H9 (cell line): ENCODE measurements at regions not wholly inside any gene's neighbourhood (a gene's known extent, or its start where the extent isn't known, plus 50 kb on each side); places are given as distances from the start of the nearest gene placed in this dataset.

Experiments used
- DNase-seq: peaks from one replicate; pipeline ENCODE4 v3.0.0-alpha.2; 2017
- H2AFZ ChIP-seq: one replicate; pipeline ENCODE4 v1.6.1; 2013; ENCODE audit warnings: mild to moderate bottlenecking, low read length, control low read depth, moderate library complexity
- H2AK5ac ChIP-seq: 2 replicates; pipeline ENCODE4 v1.6.1; 2013; ENCODE audit warnings: low read length, control low read depth, mixed read lengths; ENCODE audit not compliant: insufficient read length
- H2BK120ac ChIP-seq: one replicate; pipeline ENCODE4 v1.6.1; 2013; ENCODE audit warnings: low read depth, mild to moderate bottlenecking, low read length, control low read depth, inconsistent platforms; ENCODE audit not compliant: poor library complexity, severe bottlenecking
- H2BK12ac ChIP-seq: 2 replicates; pipeline ENCODE4 v1.6.1; 2013; ENCODE audit warnings: low read length, control low read depth, mixed read lengths, low read depth; ENCODE audit not compliant: insufficient read length
- H2BK15ac ChIP-seq: 2 replicates; pipeline ENCODE4 v1.6.1; 2013; ENCODE audit warnings: low read depth, low read length, control low read depth
- H2BK20ac ChIP-seq: one replicate; pipeline ENCODE4 v1.6.1; 2013; ENCODE audit warnings: low read depth, mild to moderate bottlenecking, low read length, control low read depth, inconsistent platforms; ENCODE audit not compliant: poor library complexity, severe bottlenecking
- H2BK5ac ChIP-seq: 2 replicates; pipeline ENCODE4 v1.6.1; 2013; ENCODE audit warnings: low read length, control low read depth, mixed read lengths; ENCODE audit not compliant: insufficient read length
- H3K14ac ChIP-seq: 2 replicates; pipeline ENCODE4 v1.6.1; 2013; ENCODE audit warnings: low read length, control low read depth; ENCODE audit not compliant: insufficient read depth
- H3K18ac ChIP-seq: 2 replicates; pipeline ENCODE4 v1.6.1; 2013; ENCODE audit warnings: low read depth, mild to moderate bottlenecking, mixed read lengths, low read length, control low read depth; ENCODE audit not compliant: insufficient read length
- H3K23ac ChIP-seq: 2 replicates; pipeline ENCODE4 v1.6.1; 2013; ENCODE audit warnings: low read length, control low read depth, mixed read lengths, low read depth; ENCODE audit not compliant: insufficient read length
- H3K23me2 ChIP-seq: 2 replicates; pipeline ENCODE4 v1.6.1; 2013; ENCODE audit warnings: low read depth, mild to moderate bottlenecking, mixed read lengths, low read length, control low read depth; ENCODE audit not compliant: insufficient read length, poor library complexity, severe bottlenecking
- H3K27ac ChIP-seq: 2 replicates; pipeline ENCODE4 v1.5.1; 2013; ENCODE audit warnings: low read length, control low read depth, mixed read lengths, low read depth; ENCODE audit not compliant: insufficient read length
- H3K27me3 ChIP-seq: 2 replicates; pipeline ENCODE4 v1.6.1; 2013; ENCODE audit warnings: low read length, control low read depth, inconsistent platforms; ENCODE audit not compliant: insufficient read depth
- H3K4ac ChIP-seq: 2 replicates; pipeline ENCODE4 v1.6.1; 2013; ENCODE audit warnings: low read depth, mild to moderate bottlenecking, control low read depth, inconsistent platforms, low read length, moderate library complexity
- H3K4me1 ChIP-seq: 2 replicates; pipeline ENCODE4 v1.6.1; 2013; ENCODE audit warnings: low read length, control low read depth, inconsistent platforms; ENCODE audit not compliant: insufficient read depth
- H3K4me2 ChIP-seq: 2 replicates; pipeline ENCODE4 v1.6.1; 2013; ENCODE audit warnings: low read length, control low read depth, mixed read lengths; ENCODE audit not compliant: insufficient read length, insufficient read depth
- H3K56ac ChIP-seq: 2 replicates; pipeline ENCODE4 v1.6.1; 2013; ENCODE audit warnings: low read depth, mild to moderate bottlenecking, mixed read lengths, low read length, control low read depth; ENCODE audit not compliant: insufficient read length
- H3K79me1 ChIP-seq: 2 replicates; pipeline ENCODE4 v1.6.1; 2013; ENCODE audit warnings: low read depth, mild to moderate bottlenecking, moderate library complexity, low read length, control low read depth, inconsistent platforms; ENCODE audit not compliant: insufficient read depth, poor library complexity, severe bottlenecking
- H3K79me2 ChIP-seq: 2 replicates; pipeline ENCODE4 v1.6.1; 2013; ENCODE audit warnings: low read length, control low read depth, inconsistent platforms; ENCODE audit not compliant: insufficient read depth
- H3K9ac ChIP-seq: 2 replicates; pipeline ENCODE4 v1.6.1; 2013; ENCODE audit warnings: low read length, control low read depth, mixed read lengths; ENCODE audit not compliant: insufficient read length; ENCODE audit errors: extremely low read depth
- H3K9me3 ChIP-seq: one replicate; pipeline ENCODE4 v1.6.1; 2013; ENCODE audit warnings: low read depth, low read length, inconsistent platforms; ENCODE audit not compliant: control insufficient read depth
- H3T11ph ChIP-seq: one replicate; pipeline ENCODE4 v1.6.1; 2013; ENCODE audit warnings: mild to moderate bottlenecking, low read length, control low read depth, inconsistent platforms
- H4K20me1 ChIP-seq: one replicate; pipeline ENCODE4 v1.6.1; 2013; ENCODE audit not compliant: control insufficient read depth, insufficient read length, insufficient read depth
- H4K5ac ChIP-seq: 2 replicates; pipeline ENCODE4 v1.6.1; 2013; ENCODE audit warnings: low read depth, mild to moderate bottlenecking, mixed read lengths, low read length, control low read depth; ENCODE audit not compliant: insufficient read length
- H4K8ac ChIP-seq: replicated peaks from 2 replicates; pipeline ENCODE4 v1.6.1; 2013; ENCODE audit warnings: low read length, control low read depth, mixed read lengths, low read depth; ENCODE audit not compliant: insufficient read length
- H4K91ac ChIP-seq: 2 replicates; pipeline ENCODE4 v1.6.1; 2013; ENCODE audit warnings: low read depth, mild to moderate bottlenecking, moderate library complexity, mixed read lengths, low read length, control low read depth; ENCODE audit not compliant: insufficient read length
- H3K27ac Mint-ChIP-seq, 3 experiments: 2 replicates in 2 of 3; 3 replicates in 1 of 3; pipeline ENCODE4 v1.8.0; 2020 to 2021; ENCODE audit warnings: mixed read lengths in 3 of 3, mild to moderate bottlenecking in 1 of 3, moderate library complexity in 1 of 3
- H3K27me3 Mint-ChIP-seq: 2 replicates; pipeline ENCODE4 v1.8.0; 2021; ENCODE audit warnings: low read depth, mild to moderate bottlenecking, moderate library complexity, mixed read lengths
- H3K36me3 Mint-ChIP-seq, 3 experiments: 2 replicates in 2 of 3; 3 replicates in 1 of 3; pipeline ENCODE4 v1.8.0; 2020 to 2021; ENCODE audit warnings: low read depth in 3 of 3, mixed read lengths in 3 of 3; ENCODE audit not compliant: insufficient read depth in 1 of 3
- H3K4me1 Mint-ChIP-seq, 2 experiments: 2 replicates each; pipeline ENCODE4 v1.8.0; 2020; ENCODE audit warnings: mixed read lengths in 2 of 2
- H3K4me3 Mint-ChIP-seq, 2 experiments: 2 replicates in 1 of 2; 3 replicates in 1 of 2; pipeline ENCODE4 v1.8.0; 2020 to 2021; ENCODE audit warnings: mild to moderate bottlenecking in 2 of 2, mixed read lengths in 2 of 2, moderate library complexity in 1 of 2
- H3K9me3 Mint-ChIP-seq, 2 experiments: 2 replicates in 1 of 2; 3 replicates in 1 of 2; pipeline ENCODE4 v1.8.0; 2020; ENCODE audit warnings: mild to moderate bottlenecking in 2 of 2, mixed read lengths in 2 of 2, moderate library complexity in 1 of 2
- CTCF ChIP-seq: fragments of 200-600 bp; sonication (generic); conservative IDR thresholded peaks from 3 replicates; pipeline ENCODE4 v1.8.0; 2021; ENCODE audit warnings: antibody characterized with exemption, mild to moderate bottlenecking
- WGBS: extraction: QIAGEN DNeasy Blood & Tissue Kit; methylation state at CpG from one replicate; pipeline ENCODE4 v1.1.7; 2013; ENCODE audit warnings: missing lambda C conversion rate, low lambda C conversion rate, mixed read lengths; ENCODE audit not compliant: insufficient read length; ENCODE audit errors: extremely low coverage; 5-methylcytosine and 5-hydroxymethylcytosine counted together

- Histone ChIP-seq H4K8ac (no peak overlapping the region), H4K91ac (no peak overlapping the region), H3K14ac (no peak overlapping the region), H3K9ac (no peak overlapping the region), H3K27ac (no peak overlapping the region), H2BK15ac (no peak overlapping the region), H2BK12ac (no peak overlapping the region), H2BK5ac (no peak overlapping the region), H3K23me2 (no peaks in the 10 kb centered on the region), H4K5ac (no peak overlapping the region), H3K4ac (no peak overlapping the region), H3K27me3 (no peaks in the 10 kb centered on the region), H3K4me1 (peaks cover 6% of the 10 kb centered on the region), H2AK5ac (no peak overlapping the region), H3K9me3 (no peaks in the 10 kb centered on the region), H2AFZ (no peak overlapping the region), H3K56ac (no peak overlapping the region), H3K23ac (no peak overlapping the region), H2BK120ac (no peak overlapping the region), H4K20me1 (no peaks in the 10 kb centered on the region), H3K79me1 (no peaks in the 10 kb centered on the region), H3K18ac (no peak overlapping the region), H3T11ph (no peak overlapping the region), H2BK20ac (no peak overlapping the region), H3K4me2 (no peak overlapping the region), H3K79me2 (no peaks in the 10 kb centered on the region)
- DNase-seq, result no peak
- Mint-ChIP-seq H3K27ac (no peak overlapping the region), H3K4me1 (peaks cover 27 to 30% of the 10 kb centered on the region in 2 experiments), H3K36me3 (peaks cover 0 to under 1% (median 0%) of the 10 kb centered on the region in 3 experiments; a peak in 1 of 7 replicates), H3K4me3 (no peak overlapping the region), H3K27me3 (no peaks in the 10 kb centered on the region), H3K9me3 (no peaks in the 10 kb centered on the region)
- no CpG with 5 or more reads among the region's 2 CpGs for WGBS
- no peak for TF ChIP-seq CTCF
Observed at GRCh38 chr4:128384091-128384520, 96.5 kb upstream of the PGRMC2 start.
